HEK293 (cell line): ENCODE measurements at regions not wholly inside any gene's neighbourhood (a gene's known extent, or its start where the extent isn't known, plus 50 kb on each side); places are given as distances from the start of the nearest gene placed in this dataset.
A peak's percentile ranks its signal among the peaks of the same experiment; 100 is the strongest.

Experiments
- CTCF ChIA-PET: fragments of 350-600 bp; formaldehyde crosslinking; extraction: SDS; loops from one replicate; lab custom pipeline; 2021; ENCODE audit warnings: antibody characterized with exemption; lab: Yijun Ruan, JAX
- POLR2A ChIA-PET: fragments of 300-600 bp; formaldehyde crosslinking; extraction: SDS; loops from one replicate; lab custom pipeline; 2020; ENCODE audit warnings: antibody characterized with exemption, inconsistent platforms; lab: Yijun Ruan, JAX
- H3K27ac ChIP-seq: fragments of 200-500 bp; sonication (Bioruptor generic); 2 replicates; pipeline ENCODE4 v1.5.1; 2014; ENCODE audit warnings: low read depth, low read length, control low read depth, inconsistent platforms; ENCODE audit errors: extremely low read depth
- H3K36me3 ChIP-seq, 2 experiments: fragments of 200-500 bp in 1 of 2; sonication (Bioruptor generic) in 1 of 2; 1 replicate in 1 of 2; 2 replicates in 1 of 2; pipeline ENCODE4 v1.5.1; 2014 to 2017; ENCODE audit warnings: inconsistent platforms in 2 of 2, low read length in 2 of 2; ENCODE audit not compliant: control insufficient read depth in 2 of 2, insufficient read depth in 1 of 2
- H3K4me1 ChIP-seq: fragments of 200-500 bp; sonication (Bioruptor generic); 2 replicates; pipeline ENCODE4 v1.5.1; 2014; ENCODE audit warnings: mild to moderate bottlenecking, low read length, inconsistent platforms; ENCODE audit not compliant: control insufficient read depth, insufficient read depth
- H3K4me3 ChIP-seq: 2 replicates; pipeline ENCODE4 v1.5.1; 2011; ENCODE audit warnings: low read depth, mild to moderate bottlenecking, control low read depth, low read length, moderate library complexity
- H3K9me3 ChIP-seq: fragments of 200-500 bp; sonication (Bioruptor generic); 2 replicates; pipeline ENCODE4 v1.5.1; 2014; ENCODE audit warnings: low read depth, low read length, inconsistent platforms; ENCODE audit not compliant: control insufficient read depth, insufficient read depth
- MZF1 ChIP-seq: fragments of 450-650 bp; formaldehyde crosslinking; IDR thresholded peaks from 2 replicates; pipeline ENCODE4 v1.5.1; 2017; ENCODE audit warnings: missing biosample characterization, missing genetic modification characterization, borderline replicate concordance
- WT1 ChIP-seq: fragments of 450-650 bp; formaldehyde crosslinking; IDR thresholded peaks from 2 replicates; pipeline ENCODE4 v1.5.1; 2016; ENCODE audit warnings: missing biosample characterization, missing genetic modification characterization
- ZBTB20 ChIP-seq: fragments of 450-650 bp; formaldehyde crosslinking; IDR thresholded peaks from 2 replicates; pipeline ENCODE4 v1.5.1; 2016; ENCODE audit warnings: missing biosample characterization, missing genetic modification characterization
- ZBTB21 ChIP-seq: fragments of 450-650 bp; formaldehyde crosslinking; IDR thresholded peaks from 2 replicates; pipeline ENCODE4 v1.5.1; 2017; ENCODE audit warnings: missing biosample characterization, missing genetic modification characterization
- ZFP3 ChIP-seq: fragments of 450-650 bp; formaldehyde crosslinking; IDR thresholded peaks from 2 replicates; pipeline ENCODE4 v1.5.1; 2016; ENCODE audit warnings: low read depth, missing biosample characterization, missing genetic modification characterization
- ZFP41 ChIP-seq: fragments of 450-650 bp; formaldehyde crosslinking; IDR thresholded peaks from 2 replicates; pipeline ENCODE4 v1.5.1; 2016; ENCODE audit warnings: missing biosample characterization, missing genetic modification characterization, borderline replicate concordance
- ZNF350 ChIP-seq: fragments of 450-650 bp; formaldehyde crosslinking; IDR thresholded peaks from 2 replicates; pipeline ENCODE4 v1.5.0; 2017; ENCODE audit warnings: missing biosample characterization, mild to moderate bottlenecking, missing genetic modification characterization
- ZNF433 ChIP-seq: fragments of 450-650 bp; formaldehyde crosslinking; IDR thresholded peaks from 2 replicates; pipeline ENCODE4 v1.5.1; 2016; ENCODE audit warnings: missing biosample characterization, missing genetic modification characterization, low read depth
- ZNF521 ChIP-seq: fragments of 450-650 bp; formaldehyde crosslinking; IDR thresholded peaks from 2 replicates; pipeline ENCODE4 v1.5.1; 2017; ENCODE audit warnings: missing biosample characterization, mild to moderate bottlenecking, missing genetic modification characterization
- ZNF529 ChIP-seq: fragments of 450-650 bp; formaldehyde crosslinking; IDR thresholded peaks from 2 replicates; pipeline ENCODE4 v1.5.1; 2017; ENCODE audit warnings: missing genetic modification characterization, missing biosample characterization; ENCODE audit not compliant: insufficient replicate concordance
- ZNF549 ChIP-seq: fragments of 450-650 bp; IDR thresholded peaks from 2 replicates; pipeline ENCODE4 v1.5.1; 2018; ENCODE audit warnings: missing biosample characterization, missing genetic modification characterization, mild to moderate bottlenecking, inconsistent platforms, moderate library complexity
- ZNF560 ChIP-seq: fragments of 450-650 bp; formaldehyde crosslinking; IDR thresholded peaks from 2 replicates; pipeline ENCODE4 v1.5.1; 2017; ENCODE audit warnings: missing biosample characterization, missing genetic modification characterization, borderline replicate concordance
- ZNF629 ChIP-seq: fragments of 450-650 bp; formaldehyde crosslinking; IDR thresholded peaks from 2 replicates; pipeline ENCODE4 v1.5.1; 2017; ENCODE audit warnings: missing biosample characterization, missing genetic modification characterization
- ZNF76 ChIP-seq: fragments of 450-650 bp; formaldehyde crosslinking; IDR thresholded peaks from 2 replicates; pipeline ENCODE4; 2016; ENCODE audit warnings: low read depth, missing biosample characterization, missing genetic modification characterization, borderline replicate concordance
- ZNF830 ChIP-seq: fragments of 450-650 bp; IDR thresholded peaks from 2 replicates; pipeline ENCODE4 v1.5.0; 2018; ENCODE audit warnings: missing biosample characterization, missing genetic modification characterization, low read depth, mild to moderate bottlenecking, moderate library complexity
- ZNF837 ChIP-seq: fragments of 450-650 bp; formaldehyde crosslinking; IDR thresholded peaks from 2 replicates; pipeline ENCODE4 v1.5.1; 2016; ENCODE audit warnings: missing biosample characterization, missing genetic modification characterization
- TF ChIP-seq, protein P1 (sequence below): fragments of 450-650 bp; formaldehyde crosslinking; IDR thresholded peaks from 2 replicates; pipeline ENCODE4 v1.5.1; 2016; ENCODE audit warnings: missing biosample characterization, missing genetic modification characterization
- TF ChIP-seq, protein P2 (sequence below): fragments of 450-650 bp; formaldehyde crosslinking; IDR thresholded peaks from 2 replicates; pipeline ENCODE4 v1.5.1; 2016; ENCODE audit warnings: missing biosample characterization, missing genetic modification characterization, low read depth
- TF ChIP-seq, protein P3 (sequence below): fragments of 450-650 bp; formaldehyde crosslinking; IDR thresholded peaks from 2 replicates; pipeline ENCODE4 v1.5.1; 2016; ENCODE audit warnings: missing biosample characterization, missing genetic modification characterization
- TF ChIP-seq, protein P4 (sequence below): fragments of 450-650 bp; formaldehyde crosslinking; IDR thresholded peaks from 2 replicates; pipeline ENCODE4 v1.5.1; 2016; ENCODE audit warnings: missing biosample characterization, missing genetic modification characterization
- TF ChIP-seq, protein P5 (sequence below): IDR thresholded peaks from 2 replicates; pipeline ENCODE4 v1.6.1; 2011; ENCODE audit warnings: mild to moderate bottlenecking, low read depth, low read length, borderline replicate concordance

DNA sequence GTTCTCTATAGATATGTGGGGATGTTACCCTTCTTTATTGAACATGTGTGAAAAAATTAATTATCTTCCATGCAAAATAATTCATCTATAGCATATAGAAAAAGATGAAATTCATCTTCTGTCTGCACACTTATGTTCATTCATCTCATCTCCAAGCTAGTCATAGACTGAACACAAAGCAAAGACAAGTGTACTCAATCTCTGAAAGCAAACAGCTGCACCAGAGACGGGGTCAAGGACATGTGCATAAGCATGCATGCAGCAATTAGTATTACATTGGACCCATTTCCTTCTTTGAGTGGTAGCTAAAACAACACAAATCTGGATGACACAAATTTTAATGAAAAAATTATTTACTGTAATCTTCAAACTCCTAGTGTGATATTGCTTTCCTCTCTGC lies 547.0 kb upstream of the COX7C start (continued):
- TF ChIP-seq ZNF529, result no peak
- TF ChIP-seq, protein P1, sequence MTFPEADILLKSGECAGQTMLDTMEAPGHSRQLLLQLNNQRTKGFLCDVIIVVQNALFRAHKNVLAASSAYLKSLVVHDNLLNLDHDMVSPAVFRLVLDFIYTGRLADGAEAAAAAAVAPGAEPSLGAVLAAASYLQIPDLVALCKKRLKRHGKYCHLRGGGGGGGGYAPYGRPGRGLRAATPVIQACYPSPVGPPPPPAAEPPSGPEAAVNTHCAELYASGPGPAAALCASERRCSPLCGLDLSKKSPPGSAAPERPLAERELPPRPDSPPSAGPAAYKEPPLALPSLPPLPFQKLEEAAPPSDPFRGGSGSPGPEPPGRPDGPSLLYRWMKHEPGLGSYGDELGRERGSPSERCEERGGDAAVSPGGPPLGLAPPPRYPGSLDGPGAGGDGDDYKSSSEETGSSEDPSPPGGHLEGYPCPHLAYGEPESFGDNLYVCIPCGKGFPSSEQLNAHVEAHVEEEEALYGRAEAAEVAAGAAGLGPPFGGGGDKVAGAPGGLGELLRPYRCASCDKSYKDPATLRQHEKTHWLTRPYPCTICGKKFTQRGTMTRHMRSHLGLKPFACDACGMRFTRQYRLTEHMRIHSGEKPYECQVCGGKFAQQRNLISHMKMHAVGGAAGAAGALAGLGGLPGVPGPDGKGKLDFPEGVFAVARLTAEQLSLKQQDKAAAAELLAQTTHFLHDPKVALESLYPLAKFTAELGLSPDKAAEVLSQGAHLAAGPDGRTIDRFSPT, result no peak

DNA sequence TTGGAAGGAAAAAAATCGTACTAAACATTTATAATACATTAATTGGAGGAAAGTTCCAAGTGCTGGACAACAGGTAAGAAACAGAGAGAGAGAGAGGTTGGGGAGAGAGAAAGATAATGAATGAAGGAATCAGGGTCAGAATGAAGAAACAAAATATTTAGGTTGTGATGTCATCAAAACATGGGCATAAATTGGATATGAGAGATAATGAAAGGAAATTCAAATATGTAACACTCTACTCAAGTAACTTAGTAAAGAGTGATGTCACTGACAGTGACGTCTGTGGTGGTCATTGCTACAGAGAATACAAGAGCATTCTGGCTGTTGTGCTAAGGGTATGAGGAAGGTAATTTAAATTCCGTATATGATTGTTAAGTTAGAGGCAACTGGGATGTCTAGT lies 543.4 kb upstream of the COX7C start:
- TF ChIP-seq, protein P2, sequence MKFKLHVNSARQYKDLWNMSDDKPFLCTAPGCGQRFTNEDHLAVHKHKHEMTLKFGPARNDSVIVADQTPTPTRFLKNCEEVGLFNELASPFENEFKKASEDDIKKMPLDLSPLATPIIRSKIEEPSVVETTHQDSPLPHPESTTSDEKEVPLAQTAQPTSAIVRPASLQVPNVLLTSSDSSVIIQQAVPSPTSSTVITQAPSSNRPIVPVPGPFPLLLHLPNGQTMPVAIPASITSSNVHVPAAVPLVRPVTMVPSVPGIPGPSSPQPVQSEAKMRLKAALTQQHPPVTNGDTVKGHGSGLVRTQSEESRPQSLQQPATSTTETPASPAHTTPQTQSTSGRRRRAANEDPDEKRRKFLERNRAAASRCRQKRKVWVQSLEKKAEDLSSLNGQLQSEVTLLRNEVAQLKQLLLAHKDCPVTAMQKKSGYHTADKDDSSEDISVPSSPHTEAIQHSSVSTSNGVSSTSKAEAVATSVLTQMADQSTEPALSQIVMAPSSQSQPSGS (tag by site-specific recombination), result peak; percentile 75
- no peak for TF ChIP-seq ZNF76 (tag by site-specific recombination)
- no peak for TF ChIP-seq ZNF830 (tag by site-specific recombination)
- no peak for TF ChIP-seq ZFP41 (tag by site-specific recombination)
- peak; percentile 52; the same call in 1 of the 2 replicates for TF ChIP-seq ZBTB21 (tag by site-specific recombination)
- no peak for TF ChIP-seq MZF1 (tag by site-specific recombination)
- no peak for TF ChIP-seq WT1
- no peak for TF ChIP-seq ZFP3
- 0 out of 2 replicates have a peak, but pooled peaks have one; percentile 15 for TF ChIP-seq ZNF629 (tag by site-specific recombination)
- TF ChIP-seq ZNF433, result no peak
- TF ChIP-seq ZNF521, result no peak
- TF ChIP-seq, all 188 proteins: peak for 3
- H3K27ac ChIP-seq, result no peak overlapping the region
- POLR2A ChIA-PET, result no interaction called here

DNA sequence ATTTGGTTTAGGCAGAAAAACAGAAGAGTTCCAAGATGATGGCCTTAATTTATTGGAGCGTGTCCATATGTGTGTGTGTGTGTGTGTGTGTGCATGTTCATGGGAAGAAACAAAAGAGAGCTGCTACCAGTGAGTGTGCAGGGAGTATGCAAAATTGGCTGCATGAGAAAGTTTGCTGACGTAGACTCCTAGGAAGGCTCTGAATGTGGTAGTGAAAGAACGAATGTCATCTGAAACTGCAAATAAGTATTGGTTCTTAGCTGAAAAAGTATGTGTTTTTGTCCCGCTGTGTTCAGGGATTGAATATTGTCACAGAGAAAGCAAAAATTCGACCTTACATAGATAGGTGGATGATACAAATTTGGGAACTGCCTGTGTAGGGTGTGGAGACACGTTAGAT lies 542.6 kb upstream of the COX7C start:
- Histone ChIP-seq H3K36me3 (no peaks in the 10 kb centered on the region), H3K27ac (no peak overlapping the region), H3K4me1 (no peaks in the 10 kb centered on the region), H3K9me3 (no peaks in the 10 kb centered on the region), H3K4me3 (no peak overlapping the region)
- CTCF ChIA-PET, result interaction anchor here (0.7 kb wide), 1 partner anchor 887 kb away, joined by 3 read pairs; no protein-coding TSS in a partner anchor
- POLR2A ChIA-PET, result no interaction called here
- no peak for TF ChIP-seq ZNF560 (tag by site-specific recombination)
- TF ChIP-seq, protein P3, sequence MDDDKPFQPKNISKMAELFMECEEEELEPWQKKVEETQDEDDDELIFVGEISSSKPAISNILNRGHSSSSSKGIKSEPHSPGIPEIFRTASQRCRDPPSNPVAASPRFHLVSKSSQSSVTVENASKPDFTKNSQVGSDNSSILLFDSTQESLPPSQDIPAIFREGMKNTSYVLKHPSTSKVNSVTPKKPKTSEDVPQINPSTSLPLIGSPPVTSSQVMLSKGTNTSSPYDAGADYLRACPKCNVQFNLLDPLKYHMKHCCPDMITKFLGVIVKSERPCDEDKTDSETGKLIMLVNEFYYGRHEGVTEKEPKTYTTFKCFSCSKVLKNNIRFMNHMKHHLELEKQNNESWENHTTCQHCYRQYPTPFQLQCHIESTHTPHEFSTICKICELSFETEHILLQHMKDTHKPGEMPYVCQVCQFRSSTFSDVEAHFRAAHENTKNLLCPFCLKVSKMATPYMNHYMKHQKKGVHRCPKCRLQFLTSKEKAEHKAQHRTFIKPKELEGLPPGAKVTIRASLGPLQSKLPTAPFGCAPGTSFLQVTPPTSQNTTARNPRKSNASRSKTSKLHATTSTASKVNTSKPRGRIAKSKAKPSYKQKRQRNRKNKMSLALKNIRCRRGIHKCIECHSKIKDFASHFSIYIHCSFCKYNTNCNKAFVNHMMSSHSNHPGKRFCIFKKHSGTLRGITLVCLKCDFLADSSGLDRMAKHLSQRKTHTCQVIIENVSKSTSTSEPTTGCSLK (tag by site-specific recombination), result no peak
- TF ChIP-seq, protein P4, sequence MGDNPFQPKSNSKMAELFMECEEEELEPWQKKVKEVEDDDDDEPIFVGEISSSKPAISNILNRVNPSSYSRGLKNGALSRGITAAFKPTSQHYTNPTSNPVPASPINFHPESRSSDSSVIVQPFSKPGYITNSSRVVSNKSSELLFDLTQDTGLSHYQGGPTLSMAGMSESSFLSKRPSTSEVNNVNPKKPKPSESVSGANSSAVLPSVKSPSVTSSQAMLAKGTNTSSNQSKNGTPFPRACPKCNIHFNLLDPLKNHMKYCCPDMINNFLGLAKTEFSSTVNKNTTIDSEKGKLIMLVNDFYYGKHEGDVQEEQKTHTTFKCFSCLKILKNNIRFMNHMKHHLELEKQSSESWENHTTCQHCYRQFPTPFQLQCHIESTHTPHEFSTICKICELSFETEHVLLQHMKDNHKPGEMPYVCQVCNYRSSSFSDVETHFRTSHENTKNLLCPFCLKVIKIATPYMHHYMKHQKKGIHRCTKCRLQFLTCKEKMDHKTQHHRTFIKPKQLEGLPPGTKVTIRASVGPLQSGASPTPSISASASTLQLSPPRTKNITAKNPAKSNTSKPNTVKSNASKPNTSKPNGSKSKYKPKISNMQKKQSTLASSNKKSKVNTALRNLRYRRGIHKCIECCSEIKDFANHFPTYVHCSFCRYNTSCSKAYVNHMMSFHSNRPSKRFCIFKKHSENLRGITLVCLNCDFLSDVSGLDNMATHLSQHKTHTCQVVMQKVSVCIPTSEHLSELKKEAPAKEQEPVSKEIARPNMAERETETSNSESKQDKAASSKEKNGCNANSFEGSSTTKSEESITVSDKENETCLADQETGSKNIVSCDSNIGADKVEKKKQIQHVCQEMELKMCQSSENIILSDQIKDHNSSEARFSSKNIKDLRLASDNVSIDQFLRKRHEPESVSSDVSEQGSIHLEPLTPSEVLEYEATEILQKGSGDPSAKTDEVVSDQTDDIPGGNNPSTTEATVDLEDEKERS (tag by site-specific recombination), result no peak
- TF ChIP-seq ZNF549 (tag by site-specific recombination), result no peak
- no peak for TF ChIP-seq ZBTB20 (tag by site-specific recombination)
- TF ChIP-seq ZNF350 (tag by site-specific recombination), result no peak
- no peak for TF ChIP-seq ZNF837 (tag by site-specific recombination)
- TF ChIP-seq ZFP3, result no peak
- TF ChIP-seq, protein P5, sequence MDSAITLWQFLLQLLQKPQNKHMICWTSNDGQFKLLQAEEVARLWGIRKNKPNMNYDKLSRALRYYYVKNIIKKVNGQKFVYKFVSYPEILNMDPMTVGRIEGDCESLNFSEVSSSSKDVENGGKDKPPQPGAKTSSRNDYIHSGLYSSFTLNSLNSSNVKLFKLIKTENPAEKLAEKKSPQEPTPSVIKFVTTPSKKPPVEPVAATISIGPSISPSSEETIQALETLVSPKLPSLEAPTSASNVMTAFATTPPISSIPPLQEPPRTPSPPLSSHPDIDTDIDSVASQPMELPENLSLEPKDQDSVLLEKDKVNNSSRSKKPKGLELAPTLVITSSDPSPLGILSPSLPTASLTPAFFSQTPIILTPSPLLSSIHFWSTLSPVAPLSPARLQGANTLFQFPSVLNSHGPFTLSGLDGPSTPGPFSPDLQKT, result no peak

More for the DNA sequence above, 543.4 kb upstream of the COX7C start:
- H3K4me3 ChIP-seq, result no peak overlapping the region
- CTCF ChIA-PET, result interaction anchor here (0.7 kb wide), 1 partner anchor 913 kb away, joined by 3 read pairs; no protein-coding TSS in a partner anchor
- H3K9me3 ChIP-seq, result no peaks in the 10 kb centered on the region
- no peaks in the 10 kb centered on the region for H3K36me3 ChIP-seq
- no peaks in the 10 kb centered on the region for H3K4me1 ChIP-seq
